ENCODE measurements at regions not wholly inside any gene's neighbourhood (a gene's known extent, or its start where the extent isn't known, plus 50 kb on each side); places are given as distances from the start of the nearest gene placed in this dataset.

- no peak for TF ChIP-seq CTCF (IDR thresholded peaks at IDR 0.05; ENCODE audit: borderline replicate concordance, extremely low read depth, low read length, poor library complexity, severe bottlenecking)
- TF ChIP-seq EZH2 (IDR thresholded peaks at IDR 0.05; ENCODE audit: borderline replicate concordance, low read depth, low read length, severe bottlenecking) = no peak
These were observed 515.5 kb upstream of the SEMA3D start for GRCh38 chr7:85702348-85702747.
